ENCODE measurements at regions not wholly inside any gene's neighbourhood (a gene's known extent, or its start where the extent isn't known, plus 50 kb on each side); places are given as distances from the start of the nearest gene placed in this dataset.

GRCh38 chr15:97528238-97528637 is 432.3 kb upstream of the ARRDC4 start:
- H3K27ac ChIP-seq: no peak overlapping the region
- H3K4me1 ChIP-seq: no peaks in the 10 kb centered on the region
- DNase-seq (ENCODE audit: low spot score in 2 of 2): no peak
- H3K4me3 ChIP-seq: no peak overlapping the region
- TF ChIP-seq POLR2A (IDR thresholded peaks at IDR 0.05): no peak
- TF ChIP-seq, protein P1, sequence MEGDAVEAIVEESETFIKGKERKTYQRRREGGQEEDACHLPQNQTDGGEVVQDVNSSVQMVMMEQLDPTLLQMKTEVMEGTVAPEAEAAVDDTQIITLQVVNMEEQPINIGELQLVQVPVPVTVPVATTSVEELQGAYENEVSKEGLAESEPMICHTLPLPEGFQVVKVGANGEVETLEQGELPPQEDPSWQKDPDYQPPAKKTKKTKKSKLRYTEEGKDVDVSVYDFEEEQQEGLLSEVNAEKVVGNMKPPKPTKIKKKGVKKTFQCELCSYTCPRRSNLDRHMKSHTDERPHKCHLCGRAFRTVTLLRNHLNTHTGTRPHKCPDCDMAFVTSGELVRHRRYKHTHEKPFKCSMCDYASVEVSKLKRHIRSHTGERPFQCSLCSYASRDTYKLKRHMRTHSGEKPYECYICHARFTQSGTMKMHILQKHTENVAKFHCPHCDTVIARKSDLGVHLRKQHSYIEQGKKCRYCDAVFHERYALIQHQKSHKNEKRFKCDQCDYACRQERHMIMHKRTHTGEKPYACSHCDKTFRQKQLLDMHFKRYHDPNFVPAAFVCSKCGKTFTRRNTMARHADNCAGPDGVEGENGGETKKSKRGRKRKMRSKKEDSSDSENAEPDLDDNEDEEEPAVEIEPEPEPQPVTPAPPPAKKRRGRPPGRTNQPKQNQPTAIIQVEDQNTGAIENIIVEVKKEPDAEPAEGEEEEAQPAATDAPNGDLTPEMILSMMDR (IDR thresholded peaks at IDR 0.05): no peak
- no peak for TF ChIP-seq POLR2AphosphoS5 (IDR thresholded peaks at IDR 0.05)
- no peaks in the 10 kb centered on the region for H3K27me3 ChIP-seq
- intact Hi-C loops (cut with DNase I; ENCODE audit: low total_unique reads): no loop called here
- no peaks in the 10 kb centered on the region for H3K9me3 ChIP-seq
- no peaks in the 10 kb centered on the region for H3K36me3 ChIP-seq

DNA sequence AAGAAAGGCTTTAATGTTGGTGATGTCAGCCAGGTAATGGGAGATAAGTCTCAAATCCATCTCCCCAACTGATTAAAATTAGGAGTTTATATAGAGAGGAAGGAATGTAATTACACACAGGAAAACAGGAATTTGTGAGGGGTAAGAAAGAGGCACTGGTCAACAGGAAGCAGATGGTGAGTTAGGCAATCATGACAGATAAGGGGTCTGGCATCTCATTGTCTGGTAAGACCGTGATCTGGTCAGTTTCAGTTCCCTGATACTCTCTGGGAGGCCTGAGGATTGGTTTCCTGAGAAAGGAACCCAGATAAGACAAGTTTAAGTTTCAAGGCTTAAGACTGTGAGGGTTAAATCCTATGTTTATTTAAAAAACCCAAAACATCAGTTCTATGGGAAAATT is 414.7 kb upstream of the ARRDC4 start:
- Histone ChIP-seq H3K9me3 (peaks cover 7 to 40% of the 10 kb centered on the region in 2 donors), H3K4me1 (no peaks in the 10 kb centered on the region), H3K27ac (no peak overlapping the region), H3K36me3 (no peaks in the 10 kb centered on the region), H3K4me3 (no peak overlapping the region), H3K27me3 (no peaks in the 10 kb centered on the region)
- DNase-seq (ENCODE audit: low spot score in 2 of 2): no peak
- no peak for TF ChIP-seq POLR2AphosphoS5 (IDR thresholded peaks at IDR 0.05)
- TF ChIP-seq POLR2A (IDR thresholded peaks at IDR 0.05): no peak
- TF ChIP-seq, protein P1 (IDR thresholded peaks at IDR 0.05): no peak
- intact Hi-C loops (cut with DNase I; ENCODE audit: low total_unique reads): no loop called here

DNA sequence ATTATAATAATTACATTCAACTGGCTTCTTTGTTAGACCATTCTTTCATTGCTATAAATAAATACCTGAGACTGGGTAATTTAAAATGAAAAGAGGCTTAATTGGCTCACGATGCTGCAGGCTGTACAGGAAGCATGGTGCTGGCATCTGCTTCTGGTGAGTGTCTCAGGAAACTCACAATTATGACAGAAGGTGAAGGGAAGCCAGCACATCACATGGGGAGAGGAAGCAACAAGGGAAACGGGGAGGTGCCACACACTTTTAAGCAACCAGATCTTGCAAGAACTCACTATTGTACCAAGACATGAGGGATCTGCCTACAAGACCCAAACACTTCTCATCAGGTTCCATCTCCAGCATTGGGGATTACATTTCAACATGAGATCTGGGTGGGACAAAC is 413.1 kb upstream of the ARRDC4 start:
- TF ChIP-seq POLR2AphosphoS5 (IDR thresholded peaks at IDR 0.05) (no peak), POLR2A (IDR thresholded peaks at IDR 0.05) (no peak)
- TF ChIP-seq, protein P1 (IDR thresholded peaks at IDR 0.05): no peak
- no peaks in the 10 kb centered on the region for H3K4me1 ChIP-seq
- no peak overlapping the region for H3K4me3 ChIP-seq
- H3K27ac ChIP-seq: no peak overlapping the region
- DNase-seq (ENCODE audit: low spot score in 2 of 2): no peak
- intact Hi-C loops (cut with DNase I; ENCODE audit: low total_unique reads): no loop called here
- H3K27me3 ChIP-seq: no peaks in the 10 kb centered on the region
- H3K36me3 ChIP-seq: no peaks in the 10 kb centered on the region
- peaks cover 7 to 40% of the 10 kb centered on the region in 2 donors for H3K9me3 ChIP-seq

- no peak for DNase-seq (ENCODE audit: low spot score in 2 of 2)
- intact Hi-C loops (cut with DNase I; ENCODE audit: low total_unique reads): no loop called here
- TF ChIP-seq POLR2AphosphoS5 (IDR thresholded peaks at IDR 0.05): no peak
- TF ChIP-seq, protein P1 (IDR thresholded peaks at IDR 0.05): no peak
- TF ChIP-seq POLR2A (IDR thresholded peaks at IDR 0.05): no peak
Measured at GRCh38 chr15:97561529-97561928, 399.0 kb upstream of the ARRDC4 start.

DNA sequence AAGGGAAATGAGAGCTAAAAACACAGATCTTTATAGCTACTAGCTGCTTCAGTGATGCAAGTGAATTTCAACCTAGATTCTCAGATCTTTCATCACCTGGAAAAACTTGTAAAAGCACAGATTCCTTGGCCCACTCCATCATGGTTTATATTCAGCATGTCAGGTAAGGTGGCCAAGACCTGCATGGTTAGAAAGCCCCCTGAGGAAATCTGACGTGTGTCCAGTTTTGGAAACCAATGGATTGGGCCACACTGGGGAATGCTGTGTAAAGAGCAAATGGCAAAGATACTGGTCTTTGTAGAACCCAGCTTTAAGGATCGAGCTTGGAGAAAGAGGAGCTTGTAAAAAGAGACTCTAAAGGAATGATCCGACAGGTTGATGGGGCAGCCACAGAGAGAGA is 397.0 kb upstream of the ARRDC4 start:
- intact Hi-C loops (cut with DNase I; ENCODE audit: low total_unique reads): no loop called here
- Histone ChIP-seq H3K36me3 (no peaks in the 10 kb centered on the region), H3K9me3 (no peaks in the 10 kb centered on the region)

More at GRCh38 chr15:97561529-97561928, 399.0 kb upstream of the ARRDC4 start:
- Histone ChIP-seq H3K4me1 (no peaks in the 10 kb centered on the region), H3K27ac (no peak overlapping the region), H3K9me3 (no peaks in the 10 kb centered on the region), H3K36me3 (no peaks in the 10 kb centered on the region), H3K4me3 (no peak overlapping the region), H3K27me3 (no peaks in the 10 kb centered on the region)

More for the DNA sequence above, 397.0 kb upstream of the ARRDC4 start:
- no peak overlapping the region for H3K4me3 ChIP-seq
- H3K27me3 ChIP-seq: no peaks in the 10 kb centered on the region
- TF ChIP-seq POLR2A (IDR thresholded peaks at IDR 0.05) (no peak), POLR2AphosphoS5 (IDR thresholded peaks at IDR 0.05) (no peak)
- TF ChIP-seq, protein P1 (IDR thresholded peaks at IDR 0.05): no peak
- no peak for DNase-seq (ENCODE audit: low spot score in 2 of 2)
- no peak overlapping the region for H3K27ac ChIP-seq
- no peaks in the 10 kb centered on the region for H3K4me1 ChIP-seq

Data from breast epithelium (tissue), 4 donors.